HepG2 (cell line): ENCODE measurements at regions not wholly inside any gene's neighbourhood (a gene's known extent, or its start where the extent isn't known, plus 50 kb on each side); places are given as distances from the start of the nearest gene placed in this dataset.

Experiments used
- ATAC-seq: fragments of 200-7000 bp; cut with Tn5 transposase; 3 replicates; pipeline ENCODE4 v1.9.1; 2020; ENCODE audit warnings: mild to moderate bottlenecking, moderate library complexity
- BruUV-seq: library from RNA; stranded (reverse); fragments of 400-500 nt; replicated peaks from 2 replicates; lab custom pipeline; 2021; lab: Mats Ljungman, UMichigan
- CTCF ChIA-PET: fragments of 300-600 bp; formaldehyde crosslinking; extraction: SDS; loops from one replicate; lab custom pipeline; 2021; ENCODE audit warnings: low total read pairs, inconsistent platforms, low intra/inter-chr PET ratio; lab: Yijun Ruan, JAX
- POLR2A ChIA-PET: fragments of 350-600 bp; sonication (Branson Sonifier 250); formaldehyde crosslinking; loops from one replicate; lab custom pipeline; 2020; ENCODE audit warnings: antibody characterized with exemption, inconsistent platforms; lab: Yijun Ruan, JAX
- DNase-seq: peaks from one replicate; pipeline ENCODE4 v3.0.0-alpha.2; 2015; ENCODE audit warnings: low spot score
- FAIRE-seq: peaks from 3 replicates; lab custom pipeline; 2011; peaks lifted over from hg19 to GRCh38; lab: Jason Lieb, UNC
- H2AFZ ChIP-seq: one replicate; pipeline ENCODE4 v1.6.1; 2011; ENCODE audit warnings: low read length, inconsistent platforms
- H3K27ac ChIP-seq: fragments of 300-600 bp; 3 replicates; pipeline ENCODE4 v1.8.0; 2011; ENCODE audit warnings: mixed run types, mild to moderate bottlenecking, mixed read lengths, low read length, inconsistent platforms; ENCODE audit not compliant: insufficient read depth; ENCODE audit errors: extremely low read length
- H3K27me3 ChIP-seq, 2 experiments: fragments of 200-600 bp in 1 of 2; 2 replicates in 1 of 2; 3 replicates in 1 of 2; pipeline versions ENCODE4 v1.6.0 to v1.8.0; 2011; ENCODE audit warnings: low read length in 2 of 2, mild to moderate bottlenecking in 2 of 2, moderate library complexity in 2 of 2, inconsistent platforms in 1 of 2; ENCODE audit not compliant: insufficient read depth in 2 of 2, control insufficient read depth in 1 of 2
- H3K36me3 ChIP-seq, 2 experiments: fragments of 200-600 bp in 1 of 2; replicated peaks in 1 of 2; 2 replicates in 1 of 2; 3 replicates in 1 of 2; pipeline versions ENCODE4 v1.5.1 to v1.8.0; 2011; ENCODE audit warnings: low read length in 2 of 2, inconsistent platforms in 1 of 2; ENCODE audit not compliant: insufficient read depth in 2 of 2, control insufficient read depth in 1 of 2
- H3K4me1 ChIP-seq: 2 replicates; pipeline ENCODE4 v1.5.1; 2012; ENCODE audit warnings: low read length, inconsistent platforms; ENCODE audit not compliant: insufficient read depth
- H3K4me2 ChIP-seq: 2 replicates; pipeline ENCODE4 v1.6.0; 2011; ENCODE audit warnings: low read depth, low read length, inconsistent platforms
- H3K4me3 ChIP-seq, 3 experiments: fragments of 200-600 bp in 1 of 3; sonication (generic), shearing (Covaris generic) in 1 of 3; replicated peaks in 1 of 3; 2 replicates each; pipeline ENCODE4 v1.5.1; 2011 to 2016; ENCODE audit warnings: low read length in 3 of 3, inconsistent platforms in 2 of 3, low read depth in 2 of 3, mild to moderate bottlenecking in 2 of 3, control low read depth in 1 of 3, mixed read lengths in 1 of 3; ENCODE audit not compliant: insufficient read depth in 1 of 3
- H3K79me2 ChIP-seq: one replicate; pipeline ENCODE4 v1.6.1; 2011; ENCODE audit warnings: low read length, inconsistent platforms; ENCODE audit not compliant: insufficient read depth
- H3K9ac ChIP-seq: 2 replicates; pipeline ENCODE4 v1.6.0; 2011; ENCODE audit warnings: mild to moderate bottlenecking, low read depth, low read length, inconsistent platforms; ENCODE audit not compliant: insufficient read depth
- H3K9me3 ChIP-seq: 2 replicates; pipeline ENCODE4 v1.5.1; 2012; ENCODE audit warnings: mild to moderate bottlenecking, low read length
- H4K20me1 ChIP-seq: 2 replicates; pipeline ENCODE4 v1.6.0; 2011; ENCODE audit warnings: inconsistent platforms, mild to moderate bottlenecking, low read length, moderate library complexity; ENCODE audit not compliant: insufficient read depth
- ATF1 ChIP-seq: IDR thresholded peaks from 2 replicates; pipeline ENCODE4 v1.6.1; 2016; ENCODE audit warnings: mild to moderate bottlenecking, control low read depth
- HDAC1 ChIP-seq: sonication (generic); formaldehyde crosslinking; IDR thresholded peaks from 2 replicates; pipeline ENCODE4 v1.5.1; 2020; ENCODE audit warnings: mild to moderate bottlenecking, missing genetic modification reagents
- HIVEP1 ChIP-seq: sonication (generic); formaldehyde crosslinking; IDR thresholded peaks from 2 replicates; pipeline ENCODE4 v1.4.0; 2020; ENCODE audit warnings: mild to moderate bottlenecking, missing genetic modification reagents
- HOXD1 ChIP-seq: sonication (generic); formaldehyde crosslinking; IDR thresholded peaks from 2 replicates; pipeline ENCODE4 v1.5.0; 2020; ENCODE audit warnings: missing genetic modification reagents
- JARID2 ChIP-seq: sonication (generic); formaldehyde crosslinking; IDR thresholded peaks from 2 replicates; pipeline ENCODE4 v1.8.1; 2023; ENCODE audit warnings: missing genetic modification reagents, inconsistent platforms; ENCODE audit not compliant: insufficient replicate concordance
- JUND ChIP-seq: sonication (generic); formaldehyde crosslinking; IDR thresholded peaks from 2 replicates; pipeline ENCODE4 v1.8.0; 2022; ENCODE audit warnings: mild to moderate bottlenecking, missing genetic modification reagents
- RBAK ChIP-seq: sonication (generic); formaldehyde crosslinking; IDR thresholded peaks from 2 replicates; pipeline ENCODE4 v1.5.1; 2020; ENCODE audit warnings: mild to moderate bottlenecking, missing genetic modification reagents
- SMYD3 ChIP-seq: sonication (generic); formaldehyde crosslinking; IDR thresholded peaks from 2 replicates; pipeline ENCODE4 v1.8.1; 2023; ENCODE audit warnings: mild to moderate bottlenecking, missing genetic modification reagents
- SSRP1 ChIP-seq: IDR thresholded peaks from 2 replicates; pipeline ENCODE4 v1.6.1; 2016; ENCODE audit warnings: control low read depth
- WIZ ChIP-seq: sonication (generic); formaldehyde crosslinking; IDR thresholded peaks from 2 replicates; pipeline ENCODE4 v1.5.1; 2020; ENCODE audit warnings: mild to moderate bottlenecking, missing genetic modification reagents
- ZNF180 ChIP-seq: sonication (generic); formaldehyde crosslinking; IDR thresholded peaks from 2 replicates; pipeline ENCODE4 v1.4.0; 2020; ENCODE audit warnings: low read depth, missing genetic modification reagents, borderline replicate concordance
- ZNF260 ChIP-seq: sonication (generic); formaldehyde crosslinking; IDR thresholded peaks from 2 replicates; pipeline ENCODE4 v1.4.0; 2020; ENCODE audit warnings: missing genetic modification reagents, low read depth, mild to moderate bottlenecking, borderline replicate concordance
- ZNF569 ChIP-seq: sonication (generic); formaldehyde crosslinking; IDR thresholded peaks from 2 replicates; pipeline ENCODE4 v1.5.0; 2020; ENCODE audit warnings: mild to moderate bottlenecking, missing genetic modification reagents, moderate library complexity, borderline replicate concordance
- ZNF841 ChIP-seq: sonication (generic); formaldehyde crosslinking; IDR thresholded peaks from 2 replicates; pipeline ENCODE4 v1.8.1; 2023; ENCODE audit warnings: missing genetic modification reagents, borderline replicate concordance
- WGBS: methylation state at CpG from one replicate; pipeline ENCODE4 v1.1.6; 2017; ENCODE audit warnings: low lambda C conversion rate; 5-methylcytosine and 5-hydroxymethylcytosine counted together
- in situ Hi-C: cut with HindIII; loops from 2 replicates; pipeline ENCODE4 v1.10.0; 2017; ENCODE audit warnings: low pct_unique_long_range_greater_than_20kb; ENCODE audit not compliant: extremely low pct_ligation_motif_present
- intact Hi-C: fragments of 100-400 bp; cut with micrococcal nuclease; formaldehyde crosslinking; loops from one replicate; pipeline ENCODE4 v1.10.0; 2022; ENCODE audit not compliant: unreplicated experiment
- TF ChIP-seq, protein P1 (sequence below): IDR thresholded peaks from 2 replicates; pipeline ENCODE4 v1.6.1; 2016; ENCODE audit warnings: missing compliant biosample characterization, missing genetic modification reagents, borderline replicate concordance
- TF ChIP-seq, protein P2 (sequence below): sonication (generic); formaldehyde crosslinking; IDR thresholded peaks from 2 replicates; pipeline ENCODE4 v1.4.0; 2020; ENCODE audit warnings: missing genetic modification reagents

DNA sequence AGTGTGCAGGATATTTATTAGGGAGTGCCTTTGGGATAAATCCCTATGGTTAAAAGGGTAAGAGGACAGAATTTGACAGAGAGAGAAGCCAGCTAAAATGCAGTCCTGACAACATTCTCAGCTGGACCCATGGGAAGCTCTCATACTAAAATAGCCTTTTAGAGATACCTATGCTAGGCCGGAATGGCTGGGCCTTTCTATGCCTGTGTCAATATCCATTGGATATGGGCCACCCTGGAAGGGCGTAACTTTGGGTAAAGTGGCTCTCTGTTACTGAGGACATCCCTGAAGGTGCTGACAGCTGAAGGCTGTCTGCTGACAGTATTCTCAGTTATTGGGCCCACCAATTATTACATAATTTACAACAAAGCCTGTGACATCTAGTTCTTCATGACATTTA is 613.0 kb upstream of the B3GALT2 start:
- in situ Hi-C loops (no loop called here), intact Hi-C loops (no loop called here)
- Histone ChIP-seq H3K27ac (no peak overlapping the region), H3K4me1 (no peaks in the 10 kb centered on the region), H3K36me3 (no peaks in the 10 kb centered on the region), H3K27me3 (no peaks in the 10 kb centered on the region), H3K79me2 (no peaks in the 10 kb centered on the region), H3K4me2 (no peak overlapping the region), H3K4me3 (no peak overlapping the region), H3K9ac (no peak overlapping the region), H4K20me1 (no peaks in the 10 kb centered on the region), H3K9me3 (no peaks in the 10 kb centered on the region), H2AFZ (no peak overlapping the region)
- no peak for ATAC-seq
- no peak for DNase-seq
- WGBS = 31% methylated on average over 2 of the region's 2 CpGs
- ChIA-PET POLR2A (no interaction called here), CTCF (no interaction called here)
- BruUV-seq = no TSS peak
- no peak for TF ChIP-seq JARID2
- TF ChIP-seq WIZ (CRISPR knock-in tag) = no peak
- no peak for TF ChIP-seq HOXD1 (CRISPR knock-in tag)
- no peak for TF ChIP-seq RBAK (CRISPR knock-in tag)
- no peak for TF ChIP-seq SSRP1 (CRISPR knock-in tag)
- FAIRE-seq = no peak

DNA sequence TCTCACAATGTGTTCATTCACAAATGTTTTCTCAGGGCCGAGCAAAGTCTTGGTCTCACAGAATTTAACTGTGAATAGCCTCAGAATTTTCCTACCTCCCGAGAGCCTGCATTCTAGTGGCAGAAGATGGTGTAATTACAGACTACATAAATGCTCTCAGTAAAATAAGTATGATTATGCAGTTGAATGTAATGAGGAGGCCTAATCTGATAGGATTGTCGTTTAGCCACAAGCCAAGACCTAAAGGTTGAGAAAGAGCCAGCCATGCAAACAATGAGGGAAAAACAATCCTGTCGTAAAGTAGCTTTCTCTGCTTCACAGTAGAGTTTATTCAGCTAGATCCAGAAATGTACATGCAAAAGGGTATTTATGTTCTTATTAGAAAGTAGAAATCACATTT is 607.8 kb upstream of the B3GALT2 start:
- Histone ChIP-seq H3K36me3 (no peaks in the 10 kb centered on the region), H3K9me3 (no peaks in the 10 kb centered on the region), H3K4me2 (no peak overlapping the region), H2AFZ (no peak overlapping the region), H3K79me2 (no peaks in the 10 kb centered on the region), H3K27ac (no peak overlapping the region), H3K27me3 (no peaks in the 10 kb centered on the region), H3K4me1 (no peaks in the 10 kb centered on the region), H4K20me1 (no peaks in the 10 kb centered on the region), H3K4me3 (no peak overlapping the region), H3K9ac (no peak overlapping the region)
- DNase-seq = no peak
- 0% methylated on average over 4 of the region's 4 CpGs for WGBS
- no peak for FAIRE-seq
- in situ Hi-C loops = no loop called here
- no peak for ATAC-seq
- intact Hi-C loops = no loop called here
- ChIA-PET POLR2A (no interaction called here), CTCF (no interaction called here)
- no TSS peak for BruUV-seq
- TF ChIP-seq ZNF180 (CRISPR knock-in tag) (no peak), SMYD3 (no peak), ATF1 (CRISPR knock-in tag) (no peak), ZNF260 (CRISPR knock-in tag) (no peak), HIVEP1 (CRISPR knock-in tag) (no peak), HDAC1 (CRISPR knock-in tag) (no peak), ZNF569 (CRISPR knock-in tag) (no peak), ZNF841 (CRISPR knock-in tag) (no peak), JUND (no peak)
- TF ChIP-seq, protein P1, sequence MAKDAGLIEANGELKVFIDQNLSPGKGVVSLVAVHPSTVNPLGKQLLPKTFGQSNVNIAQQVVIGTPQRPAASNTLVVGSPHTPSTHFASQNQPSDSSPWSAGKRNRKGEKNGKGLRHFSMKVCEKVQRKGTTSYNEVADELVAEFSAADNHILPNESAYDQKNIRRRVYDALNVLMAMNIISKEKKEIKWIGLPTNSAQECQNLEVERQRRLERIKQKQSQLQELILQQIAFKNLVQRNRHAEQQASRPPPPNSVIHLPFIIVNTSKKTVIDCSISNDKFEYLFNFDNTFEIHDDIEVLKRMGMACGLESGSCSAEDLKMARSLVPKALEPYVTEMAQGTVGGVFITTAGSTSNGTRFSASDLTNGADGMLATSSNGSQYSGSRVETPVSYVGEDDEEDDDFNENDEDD (CRISPR knock-in tag) = no peak
- TF ChIP-seq, protein P2, sequence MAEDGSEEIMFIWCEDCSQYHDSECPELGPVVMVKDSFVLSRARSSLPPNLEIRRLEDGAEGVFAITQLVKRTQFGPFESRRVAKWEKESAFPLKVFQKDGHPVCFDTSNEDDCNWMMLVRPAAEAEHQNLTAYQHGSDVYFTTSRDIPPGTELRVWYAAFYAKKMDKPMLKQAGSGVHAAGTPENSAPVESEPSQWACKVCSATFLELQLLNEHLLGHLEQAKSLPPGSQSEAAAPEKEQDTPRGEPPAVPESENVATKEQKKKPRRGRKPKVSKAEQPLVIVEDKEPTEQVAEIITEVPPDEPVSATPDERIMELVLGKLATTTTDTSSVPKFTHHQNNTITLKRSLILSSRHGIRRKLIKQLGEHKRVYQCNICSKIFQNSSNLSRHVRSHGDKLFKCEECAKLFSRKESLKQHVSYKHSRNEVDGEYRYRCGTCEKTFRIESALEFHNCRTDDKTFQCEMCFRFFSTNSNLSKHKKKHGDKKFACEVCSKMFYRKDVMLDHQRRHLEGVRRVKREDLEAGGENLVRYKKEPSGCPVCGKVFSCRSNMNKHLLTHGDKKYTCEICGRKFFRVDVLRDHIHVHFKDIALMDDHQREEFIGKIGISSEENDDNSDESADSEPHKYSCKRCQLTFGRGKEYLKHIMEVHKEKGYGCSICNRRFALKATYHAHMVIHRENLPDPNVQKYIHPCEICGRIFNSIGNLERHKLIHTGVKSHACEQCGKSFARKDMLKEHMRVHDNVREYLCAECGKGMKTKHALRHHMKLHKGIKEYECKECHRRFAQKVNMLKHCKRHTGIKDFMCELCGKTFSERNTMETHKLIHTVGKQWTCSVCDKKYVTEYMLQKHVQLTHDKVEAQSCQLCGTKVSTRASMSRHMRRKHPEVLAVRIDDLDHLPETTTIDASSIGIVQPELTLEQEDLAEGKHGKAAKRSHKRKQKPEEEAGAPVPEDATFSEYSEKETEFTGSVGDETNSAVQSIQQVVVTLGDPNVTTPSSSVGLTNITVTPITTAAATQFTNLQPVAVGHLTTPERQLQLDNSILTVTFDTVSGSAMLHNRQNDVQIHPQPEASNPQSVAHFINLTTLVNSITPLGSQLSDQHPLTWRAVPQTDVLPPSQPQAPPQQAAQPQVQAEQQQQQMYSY (CRISPR knock-in tag) = no peak
